Nucleus accumbens (tissue), 56 donors: ENCODE measurements at regions not wholly inside any gene's neighbourhood (a gene's known extent, or its start where the extent isn't known, plus 50 kb on each side); places are given as distances from the start of the nearest gene placed in this dataset.

ENCODE experiments used
- DNase-seq, 56 donors: peaks; one replicate each; lab custom pipeline; 2025; lab: John Stamatoyannopoulos, UW

DNA sequence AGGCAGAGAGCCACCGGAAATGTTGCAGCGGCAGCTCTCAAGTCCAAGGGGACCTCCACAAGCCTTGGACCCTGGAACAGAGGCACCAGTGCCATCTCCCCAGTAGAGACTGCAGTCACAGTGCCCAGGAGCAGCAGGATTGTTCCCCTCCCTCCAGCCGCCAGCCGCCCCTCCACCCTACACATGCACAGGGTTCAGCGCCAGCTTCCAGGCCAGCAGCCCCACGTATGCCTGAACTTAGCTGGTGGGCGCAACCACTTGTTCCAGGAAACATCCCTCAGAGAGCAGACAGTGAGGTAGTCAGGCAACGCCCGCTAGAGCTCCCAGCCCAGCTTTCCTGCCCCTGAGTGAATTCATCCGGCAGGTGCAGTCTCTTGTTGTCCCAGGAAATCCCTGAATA, 1098.1 kb upstream of the NCAM2 start:
- no peak for DNase-seq

GRCh38 chr21:19908390-19908789, 1089.8 kb upstream of the NCAM2 start:
- no peak for DNase-seq

GRCh38 chr21:19914028-19914427, 1084.2 kb upstream of the NCAM2 start:
- DNase-seq, result no peak

DNA sequence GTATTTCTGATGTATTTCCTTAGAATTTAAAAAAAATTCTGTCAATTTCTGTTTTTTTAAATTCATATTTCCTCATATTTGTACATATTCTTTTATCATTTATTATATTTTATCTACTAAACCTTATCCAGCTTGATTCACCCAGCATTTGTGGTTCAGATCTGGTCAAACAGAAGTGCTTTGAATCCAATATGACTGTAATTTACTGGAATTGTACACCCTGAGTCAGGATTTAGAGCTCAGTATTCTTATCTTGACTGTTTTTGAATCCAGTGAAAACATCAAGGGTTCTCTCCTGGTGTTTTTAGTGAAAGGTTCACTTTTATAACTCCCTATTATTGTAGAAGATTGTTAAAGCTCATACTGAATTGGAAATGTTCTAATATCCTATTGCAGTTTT, 1077.0 kb upstream of the NCAM2 start:
- no peak for DNase-seq

DNA sequence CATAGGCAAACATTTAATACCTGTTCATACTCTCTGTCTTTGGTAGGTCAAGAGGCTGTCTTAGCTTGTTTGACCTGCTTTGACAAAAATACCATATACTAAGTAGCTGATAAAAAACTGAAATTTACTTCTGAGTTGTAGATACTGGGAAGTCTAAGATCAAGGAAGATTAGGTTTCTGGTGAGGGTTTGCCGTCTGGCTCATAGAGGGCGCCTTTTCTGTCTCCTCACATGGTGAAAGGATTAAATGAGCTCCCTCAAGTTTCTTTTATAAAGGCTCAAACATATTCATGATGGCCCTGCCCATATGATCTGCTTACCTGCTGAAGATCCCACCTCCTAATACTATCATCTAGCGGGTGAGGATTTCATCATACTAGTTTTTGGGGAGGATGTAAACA, 1076.1 kb upstream of the NCAM2 start:
- DNase-seq, result no peak

- no peak for DNase-seq
Observed at GRCh38 chr21:19935467-19935866, 1062.7 kb upstream of the NCAM2 start.

DNA sequence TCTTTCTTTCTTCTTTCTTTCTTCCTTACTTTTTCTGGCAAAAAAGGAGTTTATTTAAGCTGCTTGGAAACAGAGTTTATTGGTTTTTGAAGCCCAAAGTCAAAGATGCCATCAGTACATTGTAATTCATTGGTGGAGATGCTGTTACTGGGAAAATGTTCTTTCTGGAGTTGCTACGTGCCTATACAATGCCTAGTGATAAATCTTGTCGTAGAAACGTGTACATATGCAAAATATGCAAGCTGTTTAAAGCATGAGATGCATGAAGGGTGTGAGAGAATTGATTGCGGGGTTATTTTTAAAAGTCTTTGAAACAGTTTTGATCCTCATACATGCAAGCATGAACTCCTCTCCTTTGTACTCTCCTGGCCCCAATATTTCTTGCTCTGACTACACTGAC, 1060.6 kb upstream of the NCAM2 start:
- DNase-seq, result no peak

- DNase-seq, result no peak
Observed at GRCh38 chr21:19941626-19942025, 1056.6 kb upstream of the NCAM2 start.

- no peak for DNase-seq
Observed at GRCh38 chr21:19950347-19950746, 1047.9 kb upstream of the NCAM2 start.

GRCh38 chr21:19969156-19969555, 1029.1 kb upstream of the NCAM2 start:
- DNase-seq, result no peak

DNA sequence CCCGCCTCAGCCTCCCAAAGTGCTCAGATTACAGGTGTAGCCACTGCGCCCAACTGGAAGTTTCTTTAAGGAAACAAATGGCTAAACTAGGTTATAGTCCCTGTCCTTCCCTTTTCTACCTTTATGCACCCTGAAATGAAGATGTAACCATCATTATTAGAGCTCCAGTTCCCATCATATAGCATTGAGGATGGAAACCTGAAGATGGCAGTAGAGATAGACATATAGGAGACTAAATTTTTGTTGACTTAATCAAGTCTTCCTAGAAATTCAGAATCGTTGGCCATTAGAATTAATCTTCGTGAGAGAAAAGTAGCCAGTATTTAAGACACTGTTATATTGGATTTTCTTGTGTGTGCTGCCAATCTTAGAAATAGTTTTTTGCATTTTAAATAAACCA, 1016.3 kb upstream of the NCAM2 start:
- DNase-seq, result no peak

- no peak for DNase-seq
Observed at GRCh38 chr21:19986396-19986795, 1011.8 kb upstream of the NCAM2 start.

- no peak for DNase-seq
Observed at GRCh38 chr21:19987671-19988070, 1010.5 kb upstream of the NCAM2 start.

DNA sequence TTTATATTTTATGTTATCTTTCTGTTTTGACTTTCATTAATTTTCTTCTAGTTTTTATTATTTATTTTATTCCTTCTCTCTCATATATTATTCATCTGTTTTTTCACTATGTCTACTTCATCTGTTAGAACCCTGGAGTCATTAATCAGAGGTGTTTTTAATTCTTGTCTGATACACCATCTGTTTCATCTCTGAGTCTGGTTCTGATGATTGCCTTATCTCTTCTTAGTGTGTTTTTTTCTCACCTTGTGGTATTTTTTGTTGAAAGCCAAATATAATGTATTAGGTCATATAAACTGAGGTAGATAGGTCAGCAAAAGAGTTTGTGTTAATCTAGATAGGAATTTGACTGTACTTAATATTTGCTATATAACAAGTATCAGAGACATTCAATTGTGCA, 1005.7 kb upstream of the NCAM2 start:
- no peak for DNase-seq

DNA sequence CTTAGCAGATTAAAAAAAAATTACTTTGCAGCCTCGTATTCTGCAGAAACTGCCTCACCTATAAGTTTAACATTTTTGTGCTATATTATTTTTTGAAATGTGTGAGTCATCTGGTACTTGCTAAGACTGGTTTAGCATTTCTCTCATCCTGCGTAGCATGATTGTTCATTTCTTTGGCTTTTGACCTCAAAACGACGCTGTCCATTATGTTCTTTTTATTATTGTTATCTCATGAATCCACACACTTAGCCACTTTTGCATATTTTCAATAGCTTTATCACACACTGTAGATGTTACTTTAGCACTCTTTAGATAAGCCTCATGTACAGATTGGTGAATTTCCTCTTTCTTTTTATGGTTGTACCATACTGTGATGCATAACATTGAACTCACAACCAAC, 1004.9 kb upstream of the NCAM2 start:
- no peak for DNase-seq

- DNase-seq, result no peak
Observed at GRCh38 chr21:19995253-19995652, 1003.0 kb upstream of the NCAM2 start.

- DNase-seq, result no peak
Observed at GRCh38 chr21:19998453-19998852, 999.8 kb upstream of the NCAM2 start.

DNA sequence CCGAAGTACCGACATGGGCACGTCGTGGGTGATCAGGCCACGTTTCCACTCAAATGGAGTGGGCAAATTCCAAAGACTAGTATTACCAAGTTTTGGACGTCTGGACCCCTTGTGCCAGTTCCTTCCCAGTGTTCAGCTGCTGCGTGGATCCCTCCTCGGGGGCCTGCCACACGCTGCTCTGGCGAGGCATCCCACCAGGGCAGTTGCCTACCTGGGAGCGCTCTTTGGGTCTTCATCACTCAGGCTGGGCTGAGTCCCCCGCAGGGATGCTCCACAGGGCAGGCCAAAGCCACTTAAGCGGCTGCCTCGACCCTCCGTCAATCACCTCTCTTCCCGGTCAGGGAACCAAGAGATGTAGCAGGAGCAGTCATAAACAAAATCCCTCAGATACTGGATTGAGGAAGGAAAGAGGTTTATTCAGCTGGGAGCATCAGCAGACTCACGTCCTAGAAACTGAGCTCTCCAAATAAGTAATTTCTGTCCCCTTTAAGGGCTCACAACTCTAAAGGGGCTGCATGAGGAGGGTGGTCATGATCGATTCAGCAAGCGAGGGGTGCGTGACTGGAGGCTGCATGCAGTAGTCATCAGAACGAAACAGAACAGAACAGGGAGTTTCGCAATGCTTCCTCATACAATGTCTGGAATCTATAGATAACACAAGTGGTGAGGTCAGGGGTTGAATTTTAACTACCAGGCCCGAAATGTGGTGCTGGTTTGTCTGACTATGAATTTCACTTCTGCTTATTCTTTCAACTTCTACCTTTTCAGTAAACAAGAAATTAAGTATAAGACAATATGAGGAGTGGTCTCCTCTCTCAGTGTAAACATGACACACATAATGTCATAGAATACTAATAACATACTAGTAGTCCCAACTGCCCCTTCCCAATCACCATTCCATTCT, 998.6 kb upstream of the NCAM2 start:
- no peak for DNase-seq

- DNase-seq, result peak in 6 of 56 donors; percentile 0 to 18 (median 2)
Observed at GRCh38 chr21:20004367-20004766, 993.8 kb upstream of the NCAM2 start.

- no peak for DNase-seq
Observed at GRCh38 chr21:20010691-20011200, 987.5 kb upstream of the NCAM2 start.

GRCh38 chr21:20013851-20014250, 984.4 kb upstream of the NCAM2 start:
- DNase-seq, result no peak

GRCh38 chr21:20016435-20017005, 981.7 kb upstream of the NCAM2 start:
- no peak for DNase-seq
